Ovary (tissue), 3 donors: ENCODE measurements at regions not wholly inside any gene's neighbourhood (a gene's known extent, or its start where the extent isn't known, plus 50 kb on each side); places are given as distances from the start of the nearest gene placed in this dataset.

Experiments used
- CTCF ChIP-seq, 3 donors: fragments of 450-650 bp in 2 of 3; fragments of 200-600 bp in 1 of 3; IDR thresholded peaks; one replicate each; pipeline versions ENCODE4 v1.5.1 to v1.8.0; 2016 to 2022; ENCODE audit warnings: antibody characterized with exemption in 3 of 3, mild to moderate bottlenecking in 1 of 3
- EP300 ChIP-seq: sonication (generic); formaldehyde crosslinking; IDR thresholded peaks from one replicate; pipeline ENCODE4 v1.6.1; 2017; ENCODE audit warnings: antibody characterized with exemption
- POLR2A ChIP-seq: fragments of 450-650 bp; IDR thresholded peaks from one replicate; pipeline ENCODE4 v1.6.1; 2017; ENCODE audit warnings: antibody characterized with exemption, mild to moderate bottlenecking, moderate library complexity
- donor health status: DM: no; HTN: no; CAD: no.

- no peak for TF ChIP-seq CTCF (IDR thresholded peaks at IDR 0.05)
- TF ChIP-seq EP300: no peak
- no peak for TF ChIP-seq POLR2A
Observed at GRCh38 chr7:133167300-133167699, 85.4 kb upstream of the CHCHD3 start.
